NCI-H2081 (cell line): ENCODE measurements at regions not wholly inside any gene's neighbourhood (a gene's known extent, or its start where the extent isn't known, plus 50 kb on each side); places are given as distances from the start of the nearest gene placed in this dataset.
"Not testable (repeated sequence)": the region's sequence is repeated elsewhere in the genome, so short reads cannot be mapped to it uniquely, and the experiment has no call there.

Experiments
- DNase-seq, 2 experiments: peaks; one replicate each; lab custom pipeline; 2025; lab: John Stamatoyannopoulos, UW

GRCh38 chr5:26415987-26416779 lies 622.2 kb downstream of the CDH9 start:
- no peak for DNase-seq

DNA sequence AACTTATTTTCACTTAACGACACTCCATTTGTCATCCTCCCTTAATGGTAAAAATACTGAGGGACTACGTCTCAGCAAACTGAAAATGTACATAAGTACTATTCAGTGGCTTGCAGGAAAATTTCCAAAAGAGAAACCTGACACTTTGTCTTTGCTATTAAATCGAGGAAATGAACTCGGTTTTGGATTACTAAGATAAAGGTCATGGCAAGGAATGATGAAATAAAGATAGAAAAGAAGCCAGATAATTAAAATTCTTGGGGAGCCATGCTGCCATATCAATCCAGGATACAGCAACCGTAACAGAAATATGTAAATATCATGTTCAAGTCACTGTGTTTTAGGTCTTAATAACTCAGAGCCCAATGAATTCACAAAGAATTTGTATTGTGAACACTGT lies 647.8 kb downstream of the CDH9 start:
- peak in 1 of 2 experiments; percentile 50 for DNase-seq

GRCh38 chr5:26388976-26389375 lies 649.4 kb downstream of the CDH9 start:
- peak; percentile 91 to 96 for DNase-seq

GRCh38 chr5:26386532-26386931 lies 651.9 kb downstream of the CDH9 start:
- DNase-seq, result no peak

DNA sequence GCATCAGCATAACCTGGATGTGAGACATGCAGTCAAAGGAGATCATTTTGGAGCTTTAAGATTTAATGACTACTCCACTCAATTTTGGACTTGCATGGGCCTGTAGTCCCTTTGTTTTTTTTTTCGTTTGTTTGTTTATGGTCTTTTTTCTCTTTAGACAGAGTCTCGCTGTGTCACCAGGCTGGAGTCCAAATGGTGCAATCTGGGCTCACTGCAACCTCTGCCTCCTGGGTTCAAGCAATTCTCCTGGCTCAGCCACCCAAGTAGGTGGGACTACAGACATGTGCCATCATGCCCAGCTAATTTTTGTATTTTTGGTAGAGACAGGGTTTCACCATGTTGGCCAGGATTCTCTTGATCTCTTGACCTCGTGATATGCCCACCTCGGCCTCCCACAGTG lies 673.8 kb downstream of the CDH9 start:
- DNase-seq, result not testable (repeated sequence)

DNA sequence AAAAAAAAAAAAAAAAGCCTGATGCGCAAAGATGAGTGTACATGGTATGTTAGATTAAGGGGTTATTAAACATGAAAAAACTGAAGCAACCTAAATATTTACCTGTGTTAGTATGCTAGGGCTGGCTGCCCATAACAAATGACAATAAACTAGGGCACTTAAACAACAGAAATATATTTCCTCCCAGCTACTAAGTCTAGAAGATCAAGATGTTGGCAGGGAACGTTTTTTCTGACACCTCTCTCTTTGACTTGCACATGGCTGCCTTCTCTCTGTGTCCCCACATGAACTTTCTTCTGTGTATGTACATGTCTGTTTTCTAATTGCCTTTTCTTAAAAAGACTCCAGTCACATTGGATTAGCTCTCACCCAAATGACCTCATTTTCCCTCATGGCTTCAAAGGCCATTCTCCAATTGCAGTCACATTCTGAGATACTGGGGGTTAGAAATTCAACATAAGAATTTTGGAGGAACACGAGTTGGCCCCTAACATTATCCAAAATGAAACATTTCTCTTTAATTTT lies 694.5 kb downstream of the CDH9 start:
- no peak for DNase-seq

DNA sequence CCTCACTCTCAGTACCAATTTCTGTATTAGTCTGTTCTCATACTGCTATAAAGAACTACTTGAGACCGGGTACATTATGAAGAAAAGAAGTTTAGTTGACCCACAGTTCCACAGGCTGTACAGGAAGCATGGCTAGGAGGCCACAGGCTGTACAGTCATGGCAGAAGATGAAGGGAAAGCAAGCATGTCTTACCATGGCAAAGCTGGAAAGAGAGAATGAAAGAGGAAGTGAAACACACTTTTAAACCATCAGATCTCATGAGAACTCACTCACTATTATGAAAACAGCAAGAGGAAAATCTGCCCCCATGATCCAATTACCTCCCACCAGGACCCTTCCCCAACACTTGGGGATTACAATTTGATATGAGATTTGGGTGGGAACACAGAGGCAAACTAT lies 698.8 kb downstream of the CDH9 start:
- DNase-seq, result no peak

- DNase-seq, result peak; percentile 51 to 62
Observed at GRCh38 chr5:26329562-26330189, 708.7 kb downstream of the CDH9 start.

DNA sequence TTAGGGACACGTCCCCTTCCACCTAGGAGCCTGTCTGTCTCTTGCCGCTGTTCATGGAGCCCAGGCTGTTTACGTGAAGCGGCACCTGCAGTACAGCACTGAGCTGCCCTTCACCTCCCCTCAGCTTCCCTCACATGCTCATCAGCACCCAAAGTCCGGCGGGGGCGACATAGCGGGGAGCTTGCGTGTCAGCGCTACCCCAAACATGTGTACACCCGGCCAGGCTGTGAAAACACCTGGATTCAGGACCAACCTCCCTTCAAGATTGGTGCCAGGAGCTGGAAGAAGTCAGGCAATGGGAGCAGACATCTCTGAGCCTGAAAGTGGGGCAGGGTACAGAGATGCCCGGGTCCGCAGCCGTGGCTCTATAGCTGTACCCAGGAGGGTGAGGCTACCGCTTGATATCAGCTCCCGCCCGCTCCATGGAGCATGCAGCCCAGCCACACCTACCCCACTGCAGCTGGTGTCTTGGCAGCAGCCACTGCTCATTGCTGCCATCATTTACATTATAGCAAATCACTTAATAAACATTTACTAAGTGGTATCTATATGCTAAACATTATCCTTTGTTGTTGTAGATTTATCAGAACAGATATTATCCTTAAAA lies 712.1 kb downstream of the CDH9 start:
- DNase-seq, result no peak

DNA sequence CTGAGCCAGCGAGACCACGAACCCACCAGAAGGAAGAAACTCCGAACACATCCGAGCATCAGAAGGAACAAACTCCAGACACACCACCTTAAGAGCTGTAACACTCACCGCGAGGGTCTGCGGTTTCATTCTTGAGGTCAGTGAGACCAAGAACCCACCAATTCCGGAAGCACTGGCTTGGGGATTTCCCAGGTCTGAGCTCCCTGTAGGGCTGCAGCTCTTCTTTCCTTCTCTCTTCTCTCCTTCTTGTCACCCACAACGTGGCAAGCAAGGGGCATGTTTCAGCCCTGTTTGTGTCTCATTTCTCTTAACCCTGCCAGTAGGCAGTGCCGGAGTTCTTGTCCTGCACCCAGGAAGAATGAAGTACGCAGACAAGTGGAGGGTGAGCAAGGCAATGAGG lies 713.0 kb downstream of the CDH9 start:
- not testable (repeated sequence) for DNase-seq

DNA sequence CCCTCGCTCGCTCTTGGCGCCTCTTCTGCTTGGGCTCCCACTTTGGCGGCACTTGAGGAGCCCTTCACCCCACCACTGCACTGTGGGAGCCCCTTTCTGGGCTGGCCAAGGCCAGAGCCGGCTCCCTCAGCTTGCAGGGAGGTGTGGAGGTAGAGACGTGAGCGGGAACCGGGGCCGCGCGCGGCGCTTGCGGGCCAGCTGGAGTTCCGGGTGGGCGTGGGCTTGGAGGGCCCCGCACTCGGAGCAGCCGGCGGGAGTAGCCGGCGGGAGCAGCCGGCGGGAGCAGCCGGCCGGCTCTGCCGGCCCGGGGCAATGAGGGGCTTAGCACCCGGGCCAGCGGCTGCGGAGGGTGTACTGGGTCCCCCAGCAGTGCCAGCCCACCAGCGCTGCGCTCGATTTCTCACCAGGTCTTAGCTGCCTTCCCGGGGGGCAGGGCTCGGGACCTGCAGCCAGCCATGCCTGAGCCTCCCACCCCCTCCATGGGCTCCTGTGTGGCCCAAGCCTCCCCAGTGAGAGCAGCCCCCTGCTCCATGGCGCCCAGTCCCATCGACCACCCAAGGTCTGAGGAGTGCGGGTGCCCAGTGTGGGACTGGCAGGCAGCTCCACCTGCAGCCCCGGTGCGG lies 714.0 kb downstream of the CDH9 start:
- DNase-seq, result not testable (repeated sequence)

DNA sequence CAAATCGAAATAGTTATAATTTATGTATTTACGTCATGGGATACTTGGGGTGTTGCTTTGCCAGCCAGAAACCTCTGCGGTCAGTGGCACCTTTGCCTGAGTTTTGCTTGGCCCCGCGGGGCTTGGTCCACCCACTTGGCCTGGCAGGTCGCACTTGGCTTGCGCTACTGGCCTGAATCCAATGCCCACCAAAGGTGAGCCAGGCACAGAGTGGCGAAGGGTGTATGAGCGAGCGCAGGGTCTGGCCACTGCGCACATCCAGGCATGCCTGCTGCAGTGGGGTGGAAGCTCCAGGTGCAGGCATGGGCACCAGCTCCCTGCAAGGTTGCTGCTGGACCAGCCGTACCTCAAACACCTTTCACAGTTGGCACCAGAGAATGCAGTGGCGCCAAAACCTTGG lies 714.6 kb downstream of the CDH9 start:
- DNase-seq, result no peak

- DNase-seq, result no peak
Observed at GRCh38 chr5:26321278-26321677, 717.1 kb downstream of the CDH9 start.

- no peak for DNase-seq
Observed at GRCh38 chr5:26310415-26310814, 728.0 kb downstream of the CDH9 start.

GRCh38 chr5:26295541-26295940 lies 742.8 kb downstream of the CDH9 start:
- no peak for DNase-seq

DNA sequence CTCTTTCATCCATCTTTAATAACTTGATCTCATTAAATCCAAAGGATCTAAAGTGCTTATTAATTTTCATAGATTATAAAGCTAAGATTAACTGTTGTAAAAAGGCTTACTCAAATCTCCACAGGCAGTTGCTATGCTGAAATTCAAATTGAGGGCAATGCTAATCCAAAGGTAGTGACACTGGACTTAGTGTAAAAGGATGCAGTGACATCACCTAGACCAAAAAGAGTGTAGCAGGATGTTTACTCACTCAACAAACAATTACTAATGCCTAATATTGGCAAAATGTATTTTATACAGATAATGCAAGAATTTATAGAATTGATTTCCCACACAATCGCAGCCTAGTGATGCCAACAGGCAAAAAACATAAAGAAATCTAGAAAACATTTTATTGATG lies 756.2 kb downstream of the CDH9 start:
- DNase-seq, result no peak

GRCh38 chr5:26278078-26278477 lies 760.3 kb downstream of the CDH9 start:
- no peak for DNase-seq

DNA sequence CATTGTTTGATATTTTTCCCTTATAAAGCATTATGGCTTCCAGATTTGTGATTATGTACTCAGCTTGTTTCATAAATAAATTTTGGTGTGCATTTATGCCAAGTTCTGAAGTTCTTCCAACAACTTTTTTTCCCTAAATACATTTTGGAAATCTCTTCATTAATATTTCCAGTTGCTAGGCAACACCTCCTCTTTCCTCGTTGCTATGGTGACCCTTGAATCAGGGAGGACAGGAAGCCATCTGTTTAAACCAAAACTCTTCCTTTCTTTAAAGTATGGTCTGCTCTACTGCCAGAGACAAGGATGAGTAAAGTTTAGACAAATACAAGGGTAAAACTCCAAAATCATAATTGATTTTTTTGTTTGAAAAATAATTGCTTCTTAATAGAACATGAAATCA lies 779.3 kb downstream of the CDH9 start:
- DNase-seq, result peak in 1 of 2 experiments; percentile 15

- no peak for DNase-seq
Observed at GRCh38 chr5:26245321-26245720, 793.1 kb downstream of the CDH9 start.

DNA sequence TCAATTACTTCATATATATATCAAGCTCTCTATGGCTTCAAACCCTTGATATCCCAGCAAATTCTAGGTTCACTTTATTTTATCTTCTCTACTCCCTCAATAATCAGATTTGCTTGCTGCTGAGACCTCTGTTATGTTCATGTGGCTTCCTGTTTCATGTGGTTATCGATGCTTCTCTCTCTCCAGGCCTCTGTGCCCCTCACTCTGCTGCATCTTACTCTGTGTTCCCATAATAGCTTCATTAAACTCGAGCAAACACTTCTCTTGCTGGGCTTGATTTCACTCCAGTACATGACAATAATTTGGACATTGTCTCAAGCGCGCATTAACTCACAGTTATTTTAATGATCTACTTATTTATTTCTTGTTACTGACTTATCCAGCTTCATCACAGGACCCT lies 798.8 kb downstream of the CDH9 start:
- DNase-seq, result no peak

- no peak for DNase-seq
Observed at GRCh38 chr5:26237489-26237888, 800.9 kb downstream of the CDH9 start.

GRCh38 chr5:26236936-26237335 lies 801.5 kb downstream of the CDH9 start:
- no peak for DNase-seq

GRCh38 chr5:26232706-26233105 lies 805.7 kb downstream of the CDH9 start:
- no peak for DNase-seq
